IMR-90 (cell line): ENCODE measurements at regions not wholly inside any gene's neighbourhood (a gene's known extent, or its start where the extent isn't known, plus 50 kb on each side); places are given as distances from the start of the nearest gene placed in this dataset.

Experiments
- ATAC-seq: fragments of 200-7000 bp; cut with Tn5 transposase; 2 replicates; pipeline ENCODE4 v1.9.1; 2020; ENCODE audit warnings: low read depth, mild to moderate bottlenecking, moderate library complexity
- BruUV-seq: library from RNA; stranded (reverse); fragments of 400-500 nt; replicated peaks from 2 replicates; lab custom pipeline; 2021; lab: Mats Ljungman, UMichigan
- CTCF ChIA-PET: fragments of 300-600 bp; formaldehyde crosslinking; extraction: SDS; loops from one replicate; lab custom pipeline; 2021; ENCODE audit warnings: antibody characterized with exemption; lab: Yijun Ruan, JAX
- POLR2A ChIA-PET: fragments of 300-600 bp; sonication (Branson Sonifier 250); formaldehyde crosslinking; loops from one replicate; lab custom pipeline; 2022; ENCODE audit warnings: antibody characterized with exemption; ENCODE audit not compliant: unreplicated experiment; lab: Charles Lee
- DNase-seq: peaks from one replicate; pipeline ENCODE4 v3.0.0; 2013
- H2AFZ ChIP-seq: replicated peaks from 2 replicates; pipeline ENCODE3; 2013; ENCODE audit warnings: low read length, mild to moderate bottlenecking; ENCODE audit not compliant: poor library complexity
- H2AK5ac ChIP-seq: 2 replicates; pipeline ENCODE4 v1.6.1; 2013; ENCODE audit warnings: low read depth, low read length, inconsistent platforms
- H2AK9ac ChIP-seq: replicated peaks from 2 replicates; pipeline ENCODE3; 2013; ENCODE audit warnings: mild to moderate bottlenecking, low read depth, low read length, moderate library complexity; ENCODE audit not compliant: poor library complexity
- H2BK120ac ChIP-seq: 2 replicates; pipeline ENCODE4 v1.6.1; 2013; ENCODE audit warnings: low read depth, low read length, inconsistent platforms
- H2BK15ac ChIP-seq: 3 replicates; pipeline ENCODE4 v1.6.1; 2013; ENCODE audit warnings: low read depth, low read length, inconsistent platforms
- H2BK20ac ChIP-seq: 2 replicates; pipeline ENCODE4 v1.6.1; 2013; ENCODE audit warnings: low read depth, mild to moderate bottlenecking, inconsistent platforms, low read length, moderate library complexity
- H2BK5ac ChIP-seq: 2 replicates; pipeline ENCODE4 v1.6.1; 2013; ENCODE audit warnings: mild to moderate bottlenecking, low read depth, low read length, inconsistent platforms; ENCODE audit not compliant: poor library complexity, severe bottlenecking
- H3K14ac ChIP-seq: replicated peaks from 2 replicates; pipeline ENCODE4 v1.6.1; 2013; ENCODE audit warnings: low read depth, low read length, inconsistent platforms
- H3K18ac ChIP-seq: 2 replicates; pipeline ENCODE4 v1.6.1; 2013; ENCODE audit warnings: low read depth, low read length, control low read depth
- H3K23ac ChIP-seq: 2 replicates; pipeline ENCODE4 v1.6.1; 2013; ENCODE audit warnings: low read depth, low read length, inconsistent platforms
- H3K27ac ChIP-seq: 2 replicates; pipeline ENCODE4 v1.5.1; 2013; ENCODE audit warnings: mild to moderate bottlenecking, control low read depth, low read length; ENCODE audit not compliant: insufficient read depth
- H3K27me3 ChIP-seq: 2 replicates; pipeline ENCODE4 v1.6.1; 2013; ENCODE audit warnings: low read length; ENCODE audit not compliant: control insufficient read depth, insufficient read depth
- H3K36me3 ChIP-seq: 2 replicates; pipeline ENCODE4 v1.6.1; 2013; ENCODE audit warnings: low read length, mixed read lengths; ENCODE audit not compliant: control insufficient read depth, insufficient read depth
- H3K4ac ChIP-seq: 2 replicates; pipeline ENCODE4 v1.6.1; 2013; ENCODE audit warnings: low read depth, low read length, inconsistent platforms
- H3K4me1 ChIP-seq: 2 replicates; pipeline ENCODE4 v1.6.1; 2013; ENCODE audit warnings: low read length, mixed read lengths; ENCODE audit not compliant: control insufficient read depth, insufficient read depth
- H3K4me2 ChIP-seq: 2 replicates; pipeline ENCODE4 v1.6.1; 2013; ENCODE audit warnings: low read depth, mild to moderate bottlenecking, control low read depth, low read length, moderate library complexity
- H3K4me3 ChIP-seq: 2 replicates; pipeline ENCODE4 v1.5.1; 2013; ENCODE audit warnings: low read depth, mild to moderate bottlenecking, control low read depth, low read length, moderate library complexity; ENCODE audit not compliant: insufficient read depth
- H3K56ac ChIP-seq: 2 replicates; pipeline ENCODE4 v1.6.1; 2013; ENCODE audit warnings: low read length, inconsistent platforms; ENCODE audit not compliant: insufficient read depth; ENCODE audit errors: extremely low read depth
- H3K79me1 ChIP-seq, 2 experiments: 2 replicates each; pipeline ENCODE4 v1.6.1; 2013; ENCODE audit warnings: low read length in 2 of 2, inconsistent platforms in 1 of 2, low read depth in 1 of 2
- H3K9ac ChIP-seq: 2 replicates; pipeline ENCODE4 v1.6.1; 2013; ENCODE audit warnings: low read depth, low read length, control low read depth
- H3K9me1 ChIP-seq: 2 replicates; pipeline ENCODE4 v1.6.1; 2013; ENCODE audit warnings: low read length, inconsistent platforms; ENCODE audit not compliant: insufficient read depth
- H3K9me3 ChIP-seq: 2 replicates; pipeline ENCODE4 v1.6.1; 2013; ENCODE audit warnings: low read length; ENCODE audit not compliant: control insufficient read depth, insufficient read depth
- H4K20me1 ChIP-seq: 2 replicates; pipeline ENCODE4 v1.6.1; 2013; ENCODE audit warnings: low read length, inconsistent platforms; ENCODE audit not compliant: insufficient read depth
- H4K5ac ChIP-seq: 2 replicates; pipeline ENCODE4 v1.6.1; 2013; ENCODE audit warnings: mild to moderate bottlenecking, low read depth, low read length, control low read depth
- H4K8ac ChIP-seq, 2 experiments: 2 replicates each; pipeline ENCODE4 v1.6.1; 2013; ENCODE audit warnings: low read depth in 2 of 2, low read length in 2 of 2, control low read depth in 1 of 2, inconsistent platforms in 1 of 2
- H4K91ac ChIP-seq: 2 replicates; pipeline ENCODE4 v1.6.1; 2013; ENCODE audit warnings: low read depth, low read length, inconsistent platforms; ENCODE audit not compliant: insufficient read depth
- BHLHE40 ChIP-seq: fragments of 150-350 bp; IDR thresholded peaks from 2 replicates; pipeline ENCODE4 v1.6.1; 2016; ENCODE audit warnings: mild to moderate bottlenecking, low read depth, low read length
- CTCF ChIP-seq: conservative IDR thresholded peaks from 2 replicates; pipeline ENCODE4 v1.5.1; 2012; ENCODE audit warnings: mild to moderate bottlenecking, low read depth, low read length, improper control_type of control experiment
- MAZ ChIP-seq: IDR thresholded peaks from 2 replicates; pipeline ENCODE4 v1.6.1; 2012; ENCODE audit warnings: low read depth, mild to moderate bottlenecking, low read length, improper control_type of control experiment, moderate library complexity, borderline replicate concordance
- MXI1 ChIP-seq: IDR thresholded peaks from 2 replicates; pipeline ENCODE4 v1.6.1; 2012; ENCODE audit warnings: low read depth, mild to moderate bottlenecking, low read length, moderate library complexity, borderline replicate concordance
- NFE2L2 ChIP-seq: fragments of 150-350 bp; IDR thresholded peaks from 2 replicates; pipeline ENCODE4 v1.6.1; 2016; ENCODE audit warnings: low read depth, mild to moderate bottlenecking, low read length
- POLR2A ChIP-seq: IDR thresholded peaks from 2 replicates; pipeline ENCODE4 v1.6.1; 2012; ENCODE audit warnings: mild to moderate bottlenecking, low read depth, low read length
- USF2 ChIP-seq: fragments of 150-350 bp; IDR thresholded peaks from 2 replicates; pipeline ENCODE4 v1.6.1; 2017; ENCODE audit warnings: mild to moderate bottlenecking, antibody characterized with exemption, low read length, low read depth
- WGBS, 2 experiments: methylation state at CpG; one replicate each; pipeline versions ENCODE4 v1.1.5 to v1.1.7; 2013; ENCODE audit warnings: missing lambda C conversion rate in 2 of 2; ENCODE audit not compliant: insufficient read length in 1 of 2; ENCODE audit errors: extremely low coverage in 2 of 2; 5-methylcytosine and 5-hydroxymethylcytosine counted together
- dilution Hi-C: fragments of 300-500 bp; cut with HindIII; formaldehyde crosslinking; loops from one replicate; pipeline ENCODE4 v1.14.3; 2018; ENCODE audit warnings: low sequenced_read_pairs; ENCODE audit not compliant: unreplicated experiment
- in situ Hi-C: fragments of 300-500 bp; cut with MboI; formaldehyde crosslinking; loops from 3 replicates; pipeline ENCODE4 v1.14.3; 2019; ENCODE audit warnings: low sequenced_read_pairs, inconsistent platforms, mixed read lengths
- intact Hi-C: fragments of 100-400 bp; cut with micrococcal nuclease; formaldehyde crosslinking; loops from 2 replicates; pipeline ENCODE4 v1.10.0; 2022

- no peak overlapping the region for H2BK120ac ChIP-seq
- no peak overlapping the region for H3K9ac ChIP-seq
- no peak overlapping the region for H2AK5ac ChIP-seq
- H4K91ac ChIP-seq = no peak overlapping the region
- no peaks in the 10 kb centered on the region for H3K79me1 ChIP-seq
- H3K4me3 ChIP-seq = no peak overlapping the region
- no peak overlapping the region for H3K4me2 ChIP-seq
- H3K27ac ChIP-seq = no peak overlapping the region
- no peak overlapping the region for H3K56ac ChIP-seq
- no peak overlapping the region for H3K4ac ChIP-seq
- ChIA-PET POLR2A (no interaction called here), CTCF (no interaction called here)
- H3K4me1 ChIP-seq = no peaks in the 10 kb centered on the region
- no peaks in the 10 kb centered on the region for H3K36me3 ChIP-seq
- dilution Hi-C loops (no loop called here), in situ Hi-C loops (no loop called here), intact Hi-C loops (no loop called here)
- TF ChIP-seq MXI1 (no peak), MAZ (no peak), USF2 (no peak), POLR2A (no peak), BHLHE40 (no peak), CTCF (no peak), NFE2L2 (no peak)
- WGBS, 2 experiments = no CpG with 5 or more reads among the region's 2 CpGs
- H3K14ac ChIP-seq = no peak overlapping the region
- ATAC-seq (no peak), DNase-seq (no peak)
- H4K8ac ChIP-seq = no peak overlapping the region
- H4K5ac ChIP-seq = no peak overlapping the region
- no peak overlapping the region for H3K18ac ChIP-seq
- no peak overlapping the region for H2BK5ac ChIP-seq
- H2AK9ac ChIP-seq = no peak overlapping the region
- H3K9me1 ChIP-seq = no peaks in the 10 kb centered on the region
- no peak overlapping the region for H3K23ac ChIP-seq
- H3K27me3 ChIP-seq = no peaks in the 10 kb centered on the region
- H4K20me1 ChIP-seq = no peaks in the 10 kb centered on the region
- H2BK15ac ChIP-seq = no peak overlapping the region
- H2AFZ ChIP-seq = no peak overlapping the region
- no TSS peak for BruUV-seq
- no peak overlapping the region for H2BK20ac ChIP-seq
- no peaks in the 10 kb centered on the region for H3K9me3 ChIP-seq
Measured at GRCh38 chr4:117699595-117699994, 334.7 kb upstream of the NDST3 start.
